Muscle of back (tissue), 3 donors: ENCODE measurements at regions not wholly inside any gene's neighbourhood (a gene's known extent, or its start where the extent isn't known, plus 50 kb on each side); places are given as distances from the start of the nearest gene placed in this dataset.

Experiments used
- DNase-seq, 3 donors: peaks; one replicate each; pipeline versions ENCODE4 v3.0.0 to v3.0.0-alpha.2; 2013

- peak; percentile 10 to 52 (median 38) for DNase-seq
These were observed 468.7 kb downstream of the NOVA1 start for GRCh38 chr14:26128931-26129671.

DNA sequence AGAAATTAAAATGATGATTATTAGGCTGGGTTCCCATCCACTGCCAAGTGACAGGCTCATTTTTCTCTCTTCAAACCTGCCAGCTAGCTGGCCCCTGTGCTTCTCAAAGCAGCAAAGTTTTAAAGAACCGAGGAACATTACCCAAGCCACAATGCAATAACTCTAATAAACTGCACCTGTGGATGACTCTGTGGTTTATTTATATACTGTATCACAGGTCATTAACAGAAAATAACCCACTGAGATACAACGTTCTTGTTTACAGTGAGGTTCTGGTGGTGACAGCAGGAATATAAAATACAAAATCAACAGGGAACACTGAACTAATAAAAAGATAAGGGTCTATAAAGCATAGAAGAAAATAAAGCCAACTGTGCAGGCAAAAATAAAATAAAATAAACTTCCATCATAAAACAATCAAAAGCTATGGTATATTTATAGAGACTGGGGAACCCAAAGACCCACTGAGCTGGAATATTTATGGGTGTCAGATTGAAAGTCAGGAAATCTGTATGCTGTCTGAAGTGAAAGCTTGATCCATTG lies 472.9 kb downstream of the NOVA1 start:
- no peak for DNase-seq

DNA sequence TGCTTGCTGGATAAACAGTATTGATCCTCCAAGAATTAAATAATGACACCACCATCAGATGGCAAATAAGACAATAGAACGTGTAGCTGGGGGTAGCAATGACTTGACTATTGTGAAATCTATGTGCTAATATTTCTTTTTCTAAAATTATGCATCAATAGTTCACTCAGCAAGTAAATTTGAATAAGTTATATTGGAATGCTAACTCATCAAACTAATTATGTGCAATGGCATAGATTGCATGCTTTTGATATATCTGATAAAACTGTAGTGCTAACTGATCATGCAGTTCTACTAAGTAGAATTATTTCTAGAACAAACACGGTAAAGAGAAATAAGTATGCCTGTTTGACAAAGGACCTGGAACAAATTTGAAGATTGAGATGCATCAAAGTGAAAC lies 474.4 kb downstream of the NOVA1 start:
- DNase-seq = no peak

DNA sequence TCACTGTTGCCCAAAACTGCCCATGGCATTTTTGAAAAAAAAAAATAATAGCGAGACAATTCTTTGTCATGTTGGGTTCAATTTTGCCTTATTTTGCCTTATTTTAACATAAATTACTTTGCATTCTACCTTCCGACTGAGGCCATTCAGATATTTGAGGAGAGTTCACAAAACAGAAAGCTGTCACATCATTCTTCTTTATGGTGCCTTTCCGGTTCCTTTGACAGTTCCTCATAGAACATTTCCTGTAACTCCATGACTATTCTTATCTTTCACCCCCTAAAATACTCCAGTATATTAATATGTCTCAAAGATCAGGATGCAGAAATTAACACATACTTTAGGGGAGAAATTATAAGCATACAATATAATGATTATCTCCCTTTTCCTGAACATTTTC lies 476.7 kb downstream of the NOVA1 start:
- no peak for DNase-seq

DNA sequence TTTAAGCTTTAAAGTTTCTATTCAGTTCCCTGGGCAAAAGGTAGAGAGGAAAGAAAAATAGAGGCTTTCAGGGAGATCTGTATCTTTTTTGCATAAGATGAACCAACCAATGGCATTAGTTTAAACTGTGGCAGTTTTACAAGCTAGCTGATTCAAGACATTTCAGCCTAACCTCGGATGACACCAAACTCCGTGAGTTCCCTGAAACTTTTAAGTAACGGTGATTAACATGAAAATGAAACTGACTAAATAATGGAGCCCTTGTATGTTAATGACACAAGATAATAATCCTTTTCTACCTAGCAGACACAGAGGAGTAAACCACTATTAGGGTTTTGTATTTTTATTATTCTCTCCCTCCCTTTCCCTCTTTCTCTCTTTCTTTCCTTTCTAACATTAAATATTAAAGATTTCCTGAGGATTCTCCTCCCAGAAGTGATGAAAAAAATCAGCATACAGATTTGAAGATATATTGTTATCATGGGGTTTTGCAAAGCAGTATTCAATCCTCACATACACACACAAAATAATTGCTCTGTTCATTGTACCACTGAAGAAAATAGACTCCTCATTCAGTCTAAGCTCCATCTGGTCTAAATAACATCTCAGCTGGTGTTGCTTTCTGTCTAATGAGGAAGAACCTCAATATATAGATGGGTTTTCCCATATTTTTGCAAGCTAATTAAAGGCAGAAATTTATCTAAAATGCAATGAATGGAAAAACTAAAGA lies 483.8 kb downstream of the NOVA1 start:
- DNase-seq = no peak

GRCh38 chr14:26104717-26105116 lies 493.1 kb downstream of the NOVA1 start:
- DNase-seq = no peak

- DNase-seq = no peak
These were observed 500.0 kb downstream of the NOVA1 start for GRCh38 chr14:26097852-26098251.

DNA sequence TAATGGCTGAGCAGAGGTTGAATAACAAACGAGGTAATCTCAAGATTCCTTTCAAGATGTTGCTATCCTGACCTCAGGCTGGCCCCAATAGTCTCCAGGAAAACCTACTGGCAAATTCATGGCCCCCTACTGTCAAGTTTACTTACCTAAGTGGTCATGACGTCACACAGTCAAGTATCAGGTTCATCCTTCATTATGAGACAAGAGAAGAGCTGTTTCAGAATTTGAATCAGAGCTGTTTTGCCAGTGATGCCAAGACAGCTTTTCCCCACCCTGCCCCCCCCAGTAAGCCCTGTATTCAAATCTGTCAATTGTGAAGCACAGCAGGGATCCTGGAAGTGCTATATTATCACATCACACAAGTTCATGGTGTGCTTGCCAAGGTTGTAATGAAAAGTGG lies 509.6 kb downstream of the NOVA1 start:
- DNase-seq = no peak

GRCh38 chr14:26081043-26081442 lies 516.8 kb downstream of the NOVA1 start:
- no peak for DNase-seq

DNA sequence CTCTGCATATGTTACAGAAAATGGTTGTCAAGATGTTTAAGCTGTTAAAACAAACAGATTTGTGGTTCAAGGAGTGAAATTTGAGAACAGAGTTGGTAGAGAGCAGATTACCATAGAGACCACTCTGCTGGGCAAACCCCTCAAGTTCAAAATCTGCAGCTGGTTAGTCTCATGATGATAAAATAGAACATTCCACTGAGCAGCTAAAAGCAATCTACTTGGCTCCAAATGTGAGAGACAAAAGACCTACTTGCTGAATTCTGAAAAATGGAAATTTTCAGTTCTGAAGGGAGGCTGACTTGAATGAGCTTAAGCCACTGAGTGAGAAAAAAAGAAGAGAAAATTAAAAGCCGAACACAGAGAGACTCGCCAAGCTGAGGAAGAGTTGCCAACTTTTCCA lies 519.3 kb downstream of the NOVA1 start:
- peak in 1 of 3 donors; percentile 24 for DNase-seq

GRCh38 chr14:26074892-26075291 lies 522.9 kb downstream of the NOVA1 start:
- DNase-seq = no peak

- no peak for DNase-seq
These were observed 527.4 kb downstream of the NOVA1 start for GRCh38 chr14:26070443-26070842.

- no peak for DNase-seq
These were observed 529.9 kb downstream of the NOVA1 start for GRCh38 chr14:26067786-26068459.

DNA sequence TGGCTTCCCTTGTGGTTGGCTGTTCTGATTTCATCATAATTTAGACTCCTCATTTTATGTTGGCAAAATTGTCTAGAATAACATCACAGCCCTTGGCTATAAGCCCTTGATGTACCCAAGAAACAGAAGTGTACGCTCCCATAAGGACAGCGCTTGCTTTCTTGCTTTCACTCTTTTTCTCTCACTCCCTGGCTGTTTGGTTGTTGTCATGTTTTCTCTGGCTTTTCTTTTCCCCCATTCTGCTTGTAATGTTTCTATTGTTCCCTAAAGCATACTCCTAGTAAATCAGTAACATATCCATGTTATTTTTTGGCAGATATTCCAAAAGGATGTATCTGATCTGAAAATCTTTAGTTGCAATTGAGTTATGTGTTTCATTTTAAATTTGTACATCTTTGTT lies 530.5 kb downstream of the NOVA1 start:
- peak in 2 of 3 donors; percentile 11 to 57 for DNase-seq

DNA sequence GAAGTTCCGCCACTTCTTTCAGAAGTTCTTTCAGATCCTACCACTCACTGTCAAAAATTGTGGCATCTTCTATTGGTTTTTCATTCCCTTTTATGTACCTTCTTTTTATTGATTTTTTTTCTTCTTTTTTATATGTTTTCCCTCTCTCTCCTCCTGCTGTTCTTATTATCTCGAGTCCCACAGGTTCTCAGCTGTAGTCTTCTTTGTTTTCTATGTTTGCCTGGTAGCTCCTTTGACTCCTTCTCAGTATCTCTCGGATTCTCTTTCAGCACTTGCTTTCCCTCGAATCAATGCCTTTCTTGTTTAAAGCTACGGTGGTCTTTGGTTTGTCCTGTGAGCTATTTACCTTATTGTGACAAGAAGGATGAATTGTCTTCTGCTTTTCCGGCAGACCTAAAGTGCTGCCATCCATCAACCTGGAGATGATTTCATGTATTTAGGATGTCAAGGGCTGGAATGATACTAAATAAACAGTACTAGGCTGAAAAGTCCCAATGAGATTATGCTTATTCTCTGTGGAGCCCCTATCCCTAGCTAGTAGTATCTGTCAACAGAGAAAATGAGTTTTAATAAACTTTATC lies 541.7 kb downstream of the NOVA1 start:
- no peak for DNase-seq

GRCh38 chr14:26032348-26032747 lies 565.5 kb downstream of the NOVA1 start:
- DNase-seq = no peak

DNA sequence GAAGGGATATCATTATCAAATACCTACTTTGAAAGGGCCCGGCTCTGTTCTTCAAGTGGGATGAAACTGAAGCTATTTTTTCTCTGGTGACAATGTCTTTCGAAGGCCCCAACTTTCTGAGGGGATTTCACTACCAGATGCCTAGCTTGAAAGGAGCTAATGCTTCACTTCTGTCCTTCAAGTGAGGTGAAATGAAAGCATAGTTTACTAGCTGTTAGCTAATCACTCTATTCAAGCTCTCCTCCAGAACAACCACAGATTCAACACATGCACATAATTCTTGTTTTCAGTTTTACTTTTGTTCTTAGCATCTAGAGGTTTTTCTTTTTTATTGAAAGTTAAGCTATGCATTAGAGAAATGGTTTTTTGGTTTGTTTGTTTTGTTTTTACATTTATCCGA lies 571.4 kb downstream of the NOVA1 start:
- no peak for DNase-seq

- DNase-seq = no peak
These were observed 573.9 kb downstream of the NOVA1 start for GRCh38 chr14:26023967-26024366.

GRCh38 chr14:26021759-26022158 lies 576.1 kb downstream of the NOVA1 start:
- DNase-seq = no peak

DNA sequence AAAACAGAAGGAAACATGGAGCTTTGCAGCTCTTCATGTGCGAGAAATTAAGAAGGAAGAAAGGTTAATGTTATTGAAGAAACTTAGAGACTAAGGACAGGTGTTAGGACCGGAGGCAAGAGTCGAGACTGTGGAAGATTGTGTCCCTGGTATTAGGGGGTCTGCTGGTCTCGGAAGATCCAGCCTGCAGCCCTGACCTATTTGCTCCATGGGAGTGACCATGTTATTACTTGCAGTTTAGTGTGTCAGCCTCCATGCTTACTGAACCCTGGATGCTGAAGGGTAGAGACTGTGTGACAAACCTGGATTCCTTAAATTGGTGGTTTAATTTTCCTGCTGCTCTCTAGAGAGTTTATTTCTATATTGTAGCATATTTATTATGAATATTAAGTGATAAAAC lies 580.6 kb downstream of the NOVA1 start:
- DNase-seq = no peak

DNA sequence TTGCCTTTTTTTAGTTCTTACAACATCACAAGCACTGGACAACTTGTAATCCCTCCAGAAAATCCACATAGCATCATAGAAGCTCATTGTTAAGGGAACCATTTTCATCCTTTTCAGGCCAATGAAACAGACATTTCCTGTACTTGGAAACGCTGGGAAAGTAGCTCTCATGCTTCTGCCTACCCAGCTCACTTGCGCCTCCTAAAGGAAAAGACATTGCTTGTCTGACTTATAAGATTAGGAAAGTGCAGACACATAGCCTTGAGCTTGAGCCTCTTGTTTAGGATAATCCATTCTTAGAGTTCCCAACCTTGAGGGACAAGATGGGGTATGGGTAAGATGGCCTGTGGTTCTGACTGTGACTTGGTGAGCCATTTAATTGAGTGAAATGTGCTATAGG lies 589.5 kb downstream of the NOVA1 start:
- DNase-seq = no peak

- DNase-seq = no peak
These were observed 593.5 kb downstream of the NOVA1 start for GRCh38 chr14:26004342-26004741.
